ENCODE measurements at regions not wholly inside any gene's neighbourhood (a gene's known extent, or its start where the extent isn't known, plus 50 kb on each side); places are given as distances from the start of the nearest gene placed in this dataset.
A peak's percentile ranks its signal among the peaks of the same experiment; 100 is the strongest.

- intact Hi-C loops (cut with DNase I) = no loop called here
- Histone ChIP-seq H3K27me3 (no peaks in the 10 kb centered on the region), H3K27ac (peak overlapping the region in 1 of 4 donors; percentile 8), H3K36me3 (no peaks in the 10 kb centered on the region), H3K9me3 (no peaks in the 10 kb centered on the region), H3K4me1 (peaks cover 0 to 15% (median 12%) of the 10 kb centered on the region in 4 donors), H3K4me3 (peak overlapping the region; percentile 9 to 37 (median 26))
- peak; percentile 86 for DNase-seq
- WGBS, 2 donors = 22 to 28% methylated on average over 11 of the region's 11 CpGs
- TF ChIP-seq POLR2AphosphoS5 (IDR thresholded peaks at IDR 0.05) (peak in 1 of 4 donors; percentile 37), POLR2A (IDR thresholded peaks at IDR 0.05) (no peak), CTCF (IDR thresholded peaks at IDR 0.05) (no peak), EP300 (IDR thresholded peaks at IDR 0.05) (no peak)
Observed at GRCh38 chr10:93199191-93199751, 125.6 kb downstream of the CYP26A1 start.

DNA sequence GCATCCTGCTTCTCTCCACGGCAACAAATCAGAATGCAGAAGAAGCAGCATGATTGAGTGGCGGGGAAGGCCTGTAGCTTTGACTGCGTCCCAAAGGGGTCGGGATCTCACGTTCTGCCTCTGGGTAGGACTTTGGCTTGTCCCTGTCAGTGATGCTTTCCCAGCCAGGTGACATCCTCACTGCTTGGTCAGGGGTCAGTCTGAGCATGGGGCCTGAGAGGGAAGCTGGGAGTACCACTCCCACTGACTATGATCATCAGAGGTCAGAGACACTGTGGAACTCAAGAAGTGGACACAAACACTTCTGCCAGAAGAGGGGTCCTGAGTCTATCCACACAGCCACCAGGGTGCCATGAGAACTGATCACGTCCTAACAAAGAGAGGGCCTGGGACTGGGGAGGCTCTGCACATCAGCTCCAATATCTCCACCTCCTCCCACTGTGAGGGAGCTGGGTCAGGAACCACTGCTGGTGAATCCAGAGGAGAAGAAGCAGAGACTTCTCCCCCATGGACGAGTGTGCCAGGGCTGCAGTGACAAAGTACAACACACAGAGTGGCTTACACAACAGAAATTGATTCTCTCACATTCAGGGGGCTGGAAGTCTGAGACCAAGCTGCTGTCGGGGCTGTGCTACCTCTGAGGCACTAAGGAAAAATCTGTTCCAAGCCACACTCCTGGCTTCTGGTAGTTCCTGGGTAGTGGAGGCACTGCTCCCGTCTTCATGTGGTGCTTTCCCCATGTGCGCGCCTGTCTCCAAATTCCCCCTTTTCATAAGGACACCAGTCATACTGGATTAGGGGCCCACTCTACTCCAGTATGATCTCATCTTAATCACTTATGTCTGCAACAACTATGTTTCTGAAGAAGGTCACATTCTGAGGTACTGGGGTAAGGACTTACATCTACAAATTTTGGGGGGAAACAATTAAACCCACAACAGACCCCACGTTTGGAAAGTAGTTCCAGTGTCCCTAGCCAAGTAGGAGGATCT, 131.1 kb downstream of the CYP26A1 start:
- H3K27me3 ChIP-seq = no peaks in the 10 kb centered on the region
- H3K4me3 ChIP-seq = no peak overlapping the region
- H3K27ac ChIP-seq = no peak overlapping the region
- DNase-seq = no peak
- no peaks in the 10 kb centered on the region for H3K9me3 ChIP-seq
- no peaks in the 10 kb centered on the region for H3K36me3 ChIP-seq
- H3K4me1 ChIP-seq = peaks cover 0 to under 1% (median under 1%) of the 10 kb centered on the region in 4 donors
- no peak for TF ChIP-seq POLR2AphosphoS5 (IDR thresholded peaks at IDR 0.05)
- TF ChIP-seq POLR2A (IDR thresholded peaks at IDR 0.05) = no peak
- TF ChIP-seq CTCF (IDR thresholded peaks at IDR 0.05) = no peak
- no peak for TF ChIP-seq EP300 (IDR thresholded peaks at IDR 0.05)
- intact Hi-C loops (cut with DNase I) = no loop called here
- WGBS, 2 donors = 79 to 81% methylated on average over 12 of the region's 12 CpGs

GRCh38 chr10:93206652-93207051, 133.0 kb downstream of the CYP26A1 start:
- no peak overlapping the region for H3K27ac ChIP-seq
- DNase-seq = no peak
- intact Hi-C loops (cut with DNase I) = no loop called here
- WGBS, 2 donors = 96 to 97% methylated on average over 7 of the region's 7 CpGs
- H3K36me3 ChIP-seq = no peaks in the 10 kb centered on the region
- no peaks in the 10 kb centered on the region for H3K27me3 ChIP-seq
- H3K4me3 ChIP-seq = no peak overlapping the region
- TF ChIP-seq EP300 (IDR thresholded peaks at IDR 0.05) (no peak), POLR2AphosphoS5 (IDR thresholded peaks at IDR 0.05) (no peak), POLR2A (IDR thresholded peaks at IDR 0.05) (no peak), CTCF (IDR thresholded peaks at IDR 0.05) (no peak)
- H3K4me1 ChIP-seq = no peaks in the 10 kb centered on the region
- no peaks in the 10 kb centered on the region for H3K9me3 ChIP-seq

- intact Hi-C loops (cut with DNase I) = no loop called here
- no peaks in the 10 kb centered on the region for H3K27me3 ChIP-seq
- DNase-seq = no peak
- no peak overlapping the region for H3K4me3 ChIP-seq
- WGBS, 2 donors = 87 to 88% methylated on average over 7 of the region's 7 CpGs
- no peak overlapping the region for H3K27ac ChIP-seq
- H3K4me1 ChIP-seq = no peaks in the 10 kb centered on the region
- TF ChIP-seq EP300 (IDR thresholded peaks at IDR 0.05) (no peak), POLR2A (IDR thresholded peaks at IDR 0.05) (no peak), CTCF (IDR thresholded peaks at IDR 0.05) (no peak), POLR2AphosphoS5 (IDR thresholded peaks at IDR 0.05) (no peak)
- no peaks in the 10 kb centered on the region for H3K36me3 ChIP-seq
- H3K9me3 ChIP-seq = no peaks in the 10 kb centered on the region
Observed at GRCh38 chr10:93208717-93209464, 135.2 kb downstream of the CYP26A1 start.

Measured in sigmoid colon (tissue), 6 donors.